ENCODE measurements at regions not wholly inside any gene's neighbourhood (a gene's known extent, or its start where the extent isn't known, plus 50 kb on each side); places are given as distances from the start of the nearest gene placed in this dataset.

DNA sequence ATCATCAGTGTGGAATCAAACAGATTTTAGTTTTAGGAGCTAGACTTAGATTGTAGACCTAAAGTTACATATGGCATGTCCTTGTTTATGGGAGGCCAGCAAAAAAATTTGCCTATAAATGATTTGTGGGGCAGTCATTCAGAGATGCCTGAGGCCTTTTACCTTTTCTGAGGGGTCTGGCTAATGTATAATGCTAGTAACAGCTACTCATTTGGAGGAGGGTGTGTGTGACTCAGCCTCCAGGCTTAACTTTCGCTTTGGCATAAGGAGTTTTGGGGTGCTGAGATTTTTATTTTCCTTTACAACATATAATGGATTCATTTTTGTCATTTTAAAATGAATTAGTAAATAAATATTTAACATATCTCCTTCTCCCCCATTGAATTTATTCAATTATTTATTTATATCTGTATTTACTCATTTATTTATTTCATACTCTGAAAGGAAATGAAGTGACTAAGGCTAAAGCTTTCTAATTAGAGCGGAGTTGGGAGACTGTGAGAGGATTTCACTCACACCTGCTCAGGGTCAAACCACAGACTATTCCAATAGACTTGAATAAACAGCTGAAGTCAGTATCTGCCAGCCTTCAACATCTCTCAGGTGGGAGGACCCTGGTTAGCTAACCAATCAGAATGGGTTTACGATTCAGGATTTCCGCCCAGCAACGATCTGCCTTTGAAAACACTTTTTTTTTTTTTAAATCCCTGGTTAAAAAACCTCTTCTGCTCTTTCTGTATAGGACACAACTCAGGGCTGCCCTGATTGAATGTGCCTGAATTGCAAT is 487.5 kb upstream of the SGCD start:
- DNase-seq (ENCODE audit: low read depth in 2 of 2), result no peak

GRCh38 chr5:155844542-155844941 is 482.4 kb upstream of the SGCD start:
- DNase-seq (ENCODE audit: low read depth in 2 of 2), result no peak

- DNase-seq (ENCODE audit: low read depth in 2 of 2), result no peak
Measured at GRCh38 chr5:155850370-155850769, 476.6 kb upstream of the SGCD start.

DNA sequence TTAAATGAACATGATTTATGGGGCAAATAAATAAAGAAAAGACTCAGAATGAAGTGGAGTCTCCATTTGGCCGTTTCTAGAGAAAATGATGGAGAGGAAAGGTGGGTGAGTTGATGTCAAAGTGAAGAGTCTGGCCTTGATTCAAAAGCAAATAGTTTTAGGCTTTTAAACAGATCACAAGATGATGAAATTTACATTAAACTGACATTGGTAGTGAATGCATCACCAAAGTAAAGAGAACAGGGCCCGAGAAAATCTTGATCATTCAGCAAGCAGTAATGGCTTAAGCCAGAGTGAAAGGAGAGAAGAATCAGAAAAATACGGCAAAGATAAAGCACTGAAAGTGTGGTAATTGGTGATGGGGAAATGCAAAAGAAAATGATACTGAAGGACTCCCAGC is 460.0 kb upstream of the SGCD start:
- no peak for DNase-seq (ENCODE audit: low read depth in 2 of 2)

DNA sequence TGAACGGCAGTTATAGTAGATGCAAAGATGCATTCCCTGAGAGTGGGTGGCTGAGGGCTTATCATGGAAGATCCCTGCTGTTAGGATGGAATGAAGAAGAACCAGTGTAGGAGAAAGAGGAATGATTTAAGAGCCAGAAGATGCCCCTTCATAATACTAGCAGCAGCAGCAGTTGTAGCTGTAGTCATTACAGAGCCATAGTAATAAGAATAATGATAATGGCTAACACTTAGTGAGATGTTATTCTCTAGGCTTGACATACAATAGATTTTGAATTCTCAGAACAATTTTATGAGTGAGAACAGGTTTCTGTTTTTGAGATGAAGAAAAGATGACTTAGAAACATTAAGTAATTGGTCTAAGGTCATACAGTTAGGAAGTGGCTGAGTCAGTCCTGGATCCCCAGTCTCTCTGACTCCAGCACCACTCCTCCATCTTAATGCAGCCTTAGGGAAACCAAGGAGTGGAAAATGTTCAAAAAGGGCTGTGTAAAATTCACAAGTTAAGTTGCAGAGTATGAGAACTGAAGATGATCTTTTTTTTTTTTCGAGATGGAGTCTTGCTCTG is 459.4 kb upstream of the SGCD start:
- DNase-seq (ENCODE audit: low read depth in 2 of 2), result no peak

DNA sequence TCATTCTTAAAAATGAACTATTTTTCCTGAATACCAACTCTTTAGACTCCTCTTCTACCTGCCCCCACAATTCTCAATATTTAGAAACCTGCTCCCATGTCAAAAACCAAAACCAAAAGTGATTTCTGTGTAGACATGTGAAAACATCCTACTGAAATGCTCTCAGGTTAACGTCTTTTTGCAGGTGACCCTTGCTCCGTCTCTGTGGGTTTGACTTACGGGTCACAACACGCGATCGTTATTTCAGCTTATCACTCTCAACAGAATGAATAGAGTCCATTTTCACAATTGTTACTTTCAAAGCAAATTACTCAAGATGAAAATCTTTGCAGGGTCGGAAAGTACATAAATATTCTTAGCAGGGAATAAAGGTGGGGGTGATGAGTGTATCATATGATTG is 456.3 kb upstream of the SGCD start:
- no peak for DNase-seq (ENCODE audit: low read depth in 2 of 2)

GRCh38 chr5:155871623-155872022 is 455.3 kb upstream of the SGCD start:
- no peak for DNase-seq (ENCODE audit: low read depth in 2 of 2)

DNA sequence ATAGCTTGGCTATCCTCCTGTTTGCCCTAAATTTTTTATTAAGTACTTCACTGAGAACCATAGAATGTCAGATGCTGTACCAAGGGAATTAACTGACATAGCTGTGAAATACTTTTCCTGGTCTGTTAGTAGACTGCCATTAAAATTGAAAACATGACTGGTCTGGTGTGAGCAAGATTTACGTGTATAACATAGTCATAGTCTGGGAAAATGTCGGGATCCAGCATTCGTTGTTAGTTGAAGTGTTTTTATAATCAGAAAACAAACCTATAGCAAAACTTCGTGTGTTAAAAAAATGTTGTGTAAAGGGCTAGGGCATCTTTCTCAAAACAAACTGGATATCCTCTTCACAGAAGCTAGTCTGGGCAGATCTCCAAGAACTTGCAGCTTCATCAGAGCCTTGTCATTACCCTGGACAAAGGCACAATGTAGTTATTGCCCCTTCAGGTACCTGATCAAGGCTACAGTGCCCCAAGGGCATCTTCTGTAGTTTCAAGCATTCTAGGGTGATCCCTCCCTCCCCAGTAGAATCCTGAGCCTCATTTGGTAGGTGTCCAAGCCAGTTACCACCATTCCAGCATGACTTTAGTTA is 454.2 kb upstream of the SGCD start:
- DNase-seq (ENCODE audit: low read depth in 2 of 2), result no peak

DNA sequence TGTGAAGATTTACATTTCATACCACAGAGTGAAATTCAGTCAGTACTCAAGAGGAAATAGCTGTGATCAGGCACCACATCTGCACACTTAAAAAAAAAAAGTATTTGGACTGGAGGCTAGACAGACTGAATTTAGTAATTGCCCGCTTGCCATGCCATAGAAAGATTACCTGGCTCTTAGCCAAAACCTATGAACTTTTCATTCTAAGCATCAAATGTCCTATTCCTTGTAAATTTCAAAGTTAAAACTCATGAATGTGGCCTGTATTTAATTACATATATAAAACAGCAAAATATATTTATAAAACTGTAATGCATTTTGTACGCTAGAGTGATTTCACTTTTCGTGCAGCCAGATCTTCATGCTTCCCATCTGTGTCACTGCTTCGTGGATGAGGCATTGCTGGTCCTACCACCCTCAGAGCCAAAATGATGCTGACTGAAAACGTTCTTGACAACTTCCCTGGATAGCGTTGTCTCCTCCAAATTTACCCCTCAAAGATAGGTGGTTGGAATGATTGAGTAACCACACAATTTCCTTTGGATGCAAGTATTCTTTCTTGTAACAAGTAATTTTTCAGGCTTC is 447.9 kb upstream of the SGCD start:
- DNase-seq (ENCODE audit: low read depth in 2 of 2), result no peak

DNA sequence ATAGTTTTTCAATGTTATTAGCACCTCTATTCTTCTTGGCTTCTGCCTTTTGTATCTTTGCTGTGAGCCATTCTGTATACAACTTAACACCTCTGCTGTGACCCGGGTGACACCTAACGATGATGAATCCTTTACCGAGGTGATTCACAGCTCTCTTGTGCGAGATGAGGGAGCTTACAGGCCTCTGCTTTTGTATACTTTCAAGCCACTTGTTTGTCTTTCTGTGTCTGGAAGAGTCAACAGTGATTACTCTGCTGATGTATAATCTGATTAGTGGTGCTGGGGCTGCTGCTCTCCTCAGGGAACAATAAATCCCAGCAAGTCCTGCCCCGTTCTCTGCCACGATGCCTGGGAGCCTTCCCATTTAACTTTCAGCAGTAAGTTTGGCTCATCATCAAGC is 442.9 kb upstream of the SGCD start:
- DNase-seq (ENCODE audit: low read depth in 2 of 2), result no peak

DNA sequence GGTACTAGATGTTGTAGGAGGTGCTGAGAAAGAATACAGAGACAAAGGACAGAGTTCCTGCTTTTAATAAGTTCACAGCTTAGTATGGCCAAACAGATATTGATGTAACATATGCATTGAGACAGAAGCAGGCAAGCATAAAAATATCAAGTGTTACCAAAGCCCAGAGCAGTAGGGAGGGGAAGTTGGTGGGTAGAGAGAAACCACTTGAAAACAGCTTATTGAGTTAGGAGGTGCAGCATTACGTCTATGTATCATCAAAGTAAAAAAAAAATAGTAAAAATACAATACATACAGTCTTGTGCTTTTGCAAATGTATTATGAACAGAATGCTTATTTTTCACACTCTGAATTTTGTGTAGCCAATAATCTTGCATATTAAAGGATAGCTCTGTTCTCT is 441.8 kb upstream of the SGCD start:
- DNase-seq (ENCODE audit: low read depth in 2 of 2), result no peak

- DNase-seq (ENCODE audit: low read depth in 2 of 2), result no peak
Measured at GRCh38 chr5:155886311-155887031, 440.5 kb upstream of the SGCD start.

DNA sequence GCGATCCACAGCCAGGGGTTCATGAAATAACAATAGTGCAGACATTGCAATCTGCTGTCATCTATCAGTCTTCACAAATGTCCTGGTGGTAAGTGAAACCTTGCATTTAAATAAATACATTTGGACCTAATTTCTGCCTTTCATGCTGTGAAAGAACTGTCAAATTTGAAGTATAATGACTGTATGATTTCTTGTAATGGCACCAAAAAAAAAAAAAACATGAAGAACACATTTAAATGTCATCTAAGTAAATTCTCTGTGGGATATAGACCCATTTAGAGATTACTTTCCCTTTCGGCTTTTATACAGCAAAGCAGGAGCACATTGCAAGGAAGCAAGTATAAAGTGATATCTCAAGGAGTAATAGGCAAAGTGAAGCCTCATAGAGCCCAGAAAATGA is 431.5 kb upstream of the SGCD start:
- no peak for DNase-seq (ENCODE audit: low read depth in 2 of 2)

GRCh38 chr5:155897761-155898160 is 429.2 kb upstream of the SGCD start:
- no peak for DNase-seq (ENCODE audit: low read depth in 2 of 2)

DNA sequence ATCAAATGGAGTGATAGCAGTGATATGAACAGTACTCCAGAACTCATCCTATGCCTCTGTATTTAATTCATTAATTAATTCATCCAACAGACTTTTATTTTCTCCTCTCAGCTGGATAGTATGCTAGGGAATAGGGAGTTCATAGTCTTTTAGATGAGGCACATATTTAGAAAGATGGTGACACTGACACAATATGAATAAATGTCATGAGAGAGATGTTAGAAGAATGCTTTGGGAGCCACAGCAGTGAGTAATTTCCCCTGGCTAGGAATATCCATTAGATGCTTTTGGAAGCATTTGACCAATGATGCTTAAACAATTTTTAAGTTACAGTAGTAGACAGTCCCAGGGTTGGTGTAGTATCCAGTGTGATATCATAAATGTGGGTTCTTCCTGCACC is 428.7 kb upstream of the SGCD start:
- no peak for DNase-seq (ENCODE audit: low read depth in 2 of 2)

DNA sequence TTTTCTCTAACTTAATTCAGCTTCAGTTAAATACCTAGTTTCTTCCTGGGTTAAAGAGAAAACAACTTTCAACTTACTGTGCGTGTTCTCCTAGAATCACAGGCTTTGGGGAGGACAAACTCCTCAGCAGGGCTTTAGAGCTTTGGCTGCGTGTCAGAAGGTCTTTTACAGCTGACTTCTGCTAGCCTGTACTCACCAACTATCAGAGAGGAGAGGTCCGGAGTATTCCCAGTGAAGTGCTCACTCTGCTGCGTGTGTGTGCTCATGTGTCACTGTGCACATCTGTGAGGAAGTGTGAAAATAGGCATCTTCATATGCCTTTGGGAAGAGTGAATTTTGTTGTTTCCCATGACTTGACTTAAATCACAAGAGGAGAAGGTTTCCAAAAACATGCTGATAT is 423.2 kb upstream of the SGCD start:
- no peak for DNase-seq (ENCODE audit: low read depth in 2 of 2)

DNA sequence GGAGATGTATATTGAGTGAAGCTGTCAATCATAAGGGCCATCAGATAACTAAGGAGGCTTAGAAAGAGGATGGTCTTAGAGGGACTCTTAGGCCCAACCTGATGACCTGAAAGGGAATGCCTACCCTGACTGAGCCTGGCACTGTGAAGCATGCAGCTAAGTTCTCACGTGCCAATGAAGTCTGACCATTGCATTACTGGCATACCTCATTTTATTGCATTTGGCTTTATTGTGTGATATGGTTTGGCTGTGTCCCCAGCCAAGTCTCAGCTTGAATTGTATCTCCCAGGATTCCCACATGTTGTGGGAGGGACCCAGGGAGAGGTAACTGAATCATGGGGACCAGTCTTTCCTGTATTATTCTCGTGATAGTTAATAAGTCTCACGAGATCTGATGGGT is 421.6 kb upstream of the SGCD start:
- no peak for DNase-seq (ENCODE audit: low read depth in 2 of 2)

DNA sequence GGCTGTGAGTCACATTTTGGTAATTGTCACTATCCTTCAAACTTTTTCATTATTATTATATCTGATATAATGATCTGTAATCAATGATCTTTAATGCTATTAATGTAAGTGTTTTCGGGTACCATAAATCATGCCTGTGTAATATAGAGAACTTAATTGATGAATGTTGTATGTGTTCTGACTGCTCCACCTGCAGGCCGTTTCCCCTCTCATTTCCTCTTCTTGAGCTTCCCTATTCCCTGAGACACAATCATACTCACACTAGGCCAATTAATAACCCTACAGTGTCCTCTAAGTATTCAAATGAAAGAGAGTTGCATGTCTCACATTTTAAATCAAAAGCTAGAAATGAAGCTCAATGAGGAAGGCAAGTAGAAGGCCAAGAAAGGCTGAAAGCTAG is 420.9 kb upstream of the SGCD start:
- no peak for DNase-seq (ENCODE audit: low read depth in 2 of 2)

DNA sequence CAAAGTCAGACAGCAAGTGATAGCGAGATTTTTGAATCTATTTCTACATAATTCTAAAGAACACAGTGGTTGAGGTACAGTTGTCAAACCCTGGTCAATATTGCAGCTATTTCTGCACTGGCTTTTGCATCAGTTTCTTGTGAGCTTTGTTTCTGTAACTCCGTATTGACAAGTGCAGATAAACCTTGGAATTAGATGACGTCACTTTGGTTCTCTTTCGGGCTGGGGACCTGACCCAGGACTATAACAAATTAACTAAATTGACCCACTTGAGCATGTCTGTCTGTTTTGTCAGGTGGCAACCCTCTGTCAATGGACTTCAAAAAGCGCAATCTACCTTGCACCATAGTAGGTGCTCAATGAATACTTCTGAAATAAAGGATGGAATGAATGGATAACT is 418.4 kb upstream of the SGCD start:
- DNase-seq (ENCODE audit: low read depth in 2 of 2), result no peak

DNA sequence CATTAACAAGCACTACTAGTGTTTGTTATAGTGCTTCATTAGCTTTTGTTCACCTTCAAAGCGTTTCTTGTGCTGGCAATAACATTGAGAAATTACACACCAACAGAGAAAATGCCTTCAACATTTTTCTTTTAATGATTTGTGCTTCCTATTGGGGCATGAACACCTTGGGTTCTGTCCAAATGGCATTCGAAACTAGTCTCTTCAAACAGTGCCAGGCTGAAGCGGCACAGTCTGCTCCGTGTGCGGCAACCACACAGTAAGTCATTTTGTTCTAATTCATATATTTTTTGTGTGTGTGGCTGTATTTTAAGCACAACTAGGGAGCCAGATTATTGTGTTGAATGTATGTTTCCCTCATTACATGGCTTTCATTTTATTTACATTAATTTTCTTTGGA is 414.7 kb upstream of the SGCD start:
- no peak for DNase-seq (ENCODE audit: low read depth in 2 of 2)

GRCh38 chr5:155914766-155915165 is 412.2 kb upstream of the SGCD start:
- DNase-seq (ENCODE audit: low read depth in 2 of 2), result no peak

DNA sequence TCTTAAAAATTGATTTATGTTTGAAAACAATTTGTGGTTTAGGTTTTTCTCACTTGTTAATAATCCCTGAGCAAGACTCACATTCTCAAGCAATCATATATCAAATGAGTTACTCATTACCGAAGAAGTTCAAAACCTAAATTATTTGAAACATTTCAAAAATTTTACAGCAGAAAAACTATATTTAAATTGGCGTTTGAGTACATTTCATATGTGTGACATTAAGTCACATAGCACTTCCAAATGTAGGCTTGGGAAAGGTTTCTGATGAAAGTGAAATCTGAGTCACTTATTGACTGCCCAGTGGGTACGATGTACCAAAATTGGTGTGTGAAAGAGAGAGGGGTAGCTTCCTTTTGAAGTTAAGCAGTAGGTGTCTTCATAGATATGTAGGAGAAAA is 411.4 kb upstream of the SGCD start:
- no peak for DNase-seq (ENCODE audit: low read depth in 2 of 2)

DNA sequence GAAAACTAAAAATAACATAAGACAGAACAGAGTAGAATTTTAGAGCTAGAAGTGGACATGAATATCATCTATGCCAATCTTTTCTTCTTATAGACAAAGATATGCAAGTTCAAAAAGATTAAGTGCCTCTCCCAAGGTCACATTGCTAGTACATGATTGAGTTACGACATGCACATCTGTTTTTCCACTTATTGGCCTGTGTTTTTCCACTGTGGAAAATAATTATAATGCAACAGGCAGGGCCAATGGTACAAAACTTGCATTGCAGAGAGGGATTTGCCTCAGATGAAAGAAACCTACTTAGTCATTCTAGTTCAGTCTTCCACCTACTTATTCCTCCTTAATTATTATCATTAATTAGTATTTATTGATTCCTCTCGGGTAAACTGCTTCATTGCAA is 407.8 kb upstream of the SGCD start:
- DNase-seq (ENCODE audit: low read depth in 2 of 2), result no peak

Measured in stimulated activated CD8-positive, alpha-beta memory T cell treated with anti-CD3 and anti-CD28 coated beads, Interleukin-2, amount 100 ng/mL, for 48 hours (primary cell).